ENCODE measurements at regions not wholly inside any gene's neighbourhood (a gene's known extent, or its start where the extent isn't known, plus 50 kb on each side); places are given as distances from the start of the nearest gene placed in this dataset.

DNA sequence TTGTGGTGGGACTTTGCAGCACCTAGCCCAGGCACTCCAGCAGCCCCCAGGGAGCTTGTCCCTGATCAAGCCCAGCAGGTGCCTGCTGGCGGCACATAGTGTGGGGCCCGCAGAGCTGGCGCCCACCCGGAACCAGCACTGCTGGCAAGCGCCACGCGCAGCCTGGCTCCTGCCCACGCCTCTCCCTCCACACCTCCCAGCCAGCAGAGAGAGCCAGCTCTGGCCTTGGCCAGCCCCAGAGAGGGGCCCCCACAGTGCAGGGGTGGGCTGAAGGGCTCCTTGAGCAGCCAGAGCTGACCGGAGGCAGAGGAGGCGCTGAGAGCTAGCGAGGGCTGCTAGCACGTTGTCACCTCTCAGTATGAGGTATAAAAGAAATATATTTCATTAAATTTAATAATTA is 716.5 kb upstream of the MAP3K7 start:
- Histone ChIP-seq H3K27me3 (replicated peaks in 1 of 2; ENCODE audit: control insufficient read depth in 2 of 2, insufficient read depth in 2 of 2, low read length in 1 of 2) (no peaks in the 10 kb centered on the region), H4K20me1 (ENCODE audit: control insufficient read depth, insufficient read depth) (no peaks in the 10 kb centered on the region), H3K79me2 (ENCODE audit: control insufficient read depth, insufficient read depth, low read length) (no peaks in the 10 kb centered on the region), H3K9me3 (replicated peaks; ENCODE audit: control insufficient read depth, insufficient read depth, low read length) (no peaks in the 10 kb centered on the region), H3K27ac (ENCODE audit: control insufficient read depth, insufficient read depth) (no peak overlapping the region), H3K36me3 (ENCODE audit: control insufficient read depth in 2 of 2, insufficient read depth in 2 of 2, low read length in 1 of 2) (no peaks in the 10 kb centered on the region), H3K4me1 (ENCODE audit: control insufficient read depth, insufficient read depth, low read length) (no peaks in the 10 kb centered on the region), H3K9ac (ENCODE audit: control insufficient read depth, insufficient read depth, low read length) (no peak overlapping the region), H3K4me3 (no peak overlapping the region), H3K4me2 (ENCODE audit: control insufficient read depth, insufficient read depth) (no peak overlapping the region), H2AFZ (ENCODE audit: control insufficient read depth, low read depth, low read length) (no peak overlapping the region)
- FAIRE-seq (no peak), ATAC-seq (no peak), DNase-seq (ENCODE audit: low read depth, low spot score) (no peak)
- 55% methylated on average over 10 of the region's 12 CpGs for WGBS (ENCODE audit: insufficient coverage, insufficient replicate concordance, low lambda C conversion rate, missing lambda C conversion rate)
- ChIA-PET CTCF (interaction anchor here (1.4 kb wide), 1 partner anchor 16 kb away, joined by 4 read pairs; no protein-coding TSS in a partner anchor), RAD21 (ENCODE audit: unreplicated experiment) (no interaction called here), SMC1A (ENCODE audit: uncharacterized antibody, unreplicated experiment) (no interaction called here), POLR2A (no interaction called here)
- in situ Hi-C loops (cut with MboI): no loop called here
- TF ChIP-seq ASH2L (IDR thresholded peaks at IDR 0.05; ENCODE audit: borderline replicate concordance, low read depth) (no peak), SUZ12 (IDR thresholded peaks at IDR 0.05; ENCODE audit: unreplicated experiment) (no peak), SIX5 (IDR thresholded peaks at IDR 0.05; ENCODE audit: low read depth, low read length, severe bottlenecking) (no peak), FOXM1 (IDR thresholded peaks at IDR 0.05; ENCODE audit: low read depth, low read length) (no peak), LARP7 (IDR thresholded peaks at IDR 0.05) (no peak), EED (IDR thresholded peaks at IDR 0.05; ENCODE audit: low read depth) (no peak), CBX3 (IDR thresholded peaks at IDR 0.05; ENCODE audit: borderline replicate concordance, low read depth) (no peak)
- TF ChIP-seq, protein P1, sequence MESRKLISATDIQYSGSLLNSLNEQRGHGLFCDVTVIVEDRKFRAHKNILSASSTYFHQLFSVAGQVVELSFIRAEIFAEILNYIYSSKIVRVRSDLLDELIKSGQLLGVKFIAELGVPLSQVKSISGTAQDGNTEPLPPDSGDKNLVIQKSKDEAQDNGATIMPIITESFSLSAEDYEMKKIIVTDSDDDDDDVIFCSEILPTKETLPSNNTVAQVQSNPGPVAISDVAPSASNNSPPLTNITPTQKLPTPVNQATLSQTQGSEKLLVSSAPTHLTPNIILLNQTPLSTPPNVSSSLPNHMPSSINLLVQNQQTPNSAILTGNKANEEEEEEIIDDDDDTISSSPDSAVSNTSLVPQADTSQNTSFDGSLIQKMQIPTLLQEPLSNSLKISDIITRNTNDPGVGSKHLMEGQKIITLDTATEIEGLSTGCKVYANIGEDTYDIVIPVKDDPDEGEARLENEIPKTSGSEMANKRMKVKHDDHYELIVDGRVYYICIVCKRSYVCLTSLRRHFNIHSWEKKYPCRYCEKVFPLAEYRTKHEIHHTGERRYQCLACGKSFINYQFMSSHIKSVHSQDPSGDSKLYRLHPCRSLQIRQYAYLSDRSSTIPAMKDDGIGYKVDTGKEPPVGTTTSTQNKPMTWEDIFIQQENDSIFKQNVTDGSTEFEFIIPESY (IDR thresholded peaks at IDR 0.05): no peak
- TF ChIP-seq, protein P2, sequence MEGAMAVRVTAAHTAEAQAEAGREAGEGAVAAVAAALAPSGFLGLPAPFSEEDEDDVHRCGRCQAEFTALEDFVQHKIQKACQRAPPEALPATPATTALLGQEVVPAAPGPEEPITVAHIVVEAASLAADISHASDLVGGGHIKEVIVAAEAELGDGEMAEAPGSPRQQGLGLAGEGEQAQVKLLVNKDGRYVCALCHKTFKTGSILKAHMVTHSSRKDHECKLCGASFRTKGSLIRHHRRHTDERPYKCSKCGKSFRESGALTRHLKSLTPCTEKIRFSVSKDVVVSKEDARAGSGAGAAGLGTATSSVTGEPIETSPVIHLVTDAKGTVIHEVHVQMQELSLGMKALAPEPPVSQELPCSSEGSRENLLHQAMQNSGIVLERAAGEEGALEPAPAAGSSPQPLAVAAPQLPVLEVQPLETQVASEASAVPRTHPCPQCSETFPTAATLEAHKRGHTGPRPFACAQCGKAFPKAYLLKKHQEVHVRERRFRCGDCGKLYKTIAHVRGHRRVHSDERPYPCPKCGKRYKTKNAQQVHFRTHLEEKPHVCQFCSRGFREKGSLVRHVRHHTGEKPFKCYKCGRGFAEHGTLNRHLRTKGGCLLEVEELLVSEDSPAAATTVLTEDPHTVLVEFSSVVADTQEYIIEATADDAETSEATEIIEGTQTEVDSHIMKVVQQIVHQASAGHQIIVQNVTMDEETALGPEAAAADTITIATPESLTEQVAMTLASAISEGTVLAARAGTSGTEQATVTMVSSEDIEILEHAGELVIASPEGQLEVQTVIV (IDR thresholded peaks at IDR 0.05; ENCODE audit: borderline replicate concordance, partially characterized antibody): no peak
- TF ChIP-seq, protein P3, sequence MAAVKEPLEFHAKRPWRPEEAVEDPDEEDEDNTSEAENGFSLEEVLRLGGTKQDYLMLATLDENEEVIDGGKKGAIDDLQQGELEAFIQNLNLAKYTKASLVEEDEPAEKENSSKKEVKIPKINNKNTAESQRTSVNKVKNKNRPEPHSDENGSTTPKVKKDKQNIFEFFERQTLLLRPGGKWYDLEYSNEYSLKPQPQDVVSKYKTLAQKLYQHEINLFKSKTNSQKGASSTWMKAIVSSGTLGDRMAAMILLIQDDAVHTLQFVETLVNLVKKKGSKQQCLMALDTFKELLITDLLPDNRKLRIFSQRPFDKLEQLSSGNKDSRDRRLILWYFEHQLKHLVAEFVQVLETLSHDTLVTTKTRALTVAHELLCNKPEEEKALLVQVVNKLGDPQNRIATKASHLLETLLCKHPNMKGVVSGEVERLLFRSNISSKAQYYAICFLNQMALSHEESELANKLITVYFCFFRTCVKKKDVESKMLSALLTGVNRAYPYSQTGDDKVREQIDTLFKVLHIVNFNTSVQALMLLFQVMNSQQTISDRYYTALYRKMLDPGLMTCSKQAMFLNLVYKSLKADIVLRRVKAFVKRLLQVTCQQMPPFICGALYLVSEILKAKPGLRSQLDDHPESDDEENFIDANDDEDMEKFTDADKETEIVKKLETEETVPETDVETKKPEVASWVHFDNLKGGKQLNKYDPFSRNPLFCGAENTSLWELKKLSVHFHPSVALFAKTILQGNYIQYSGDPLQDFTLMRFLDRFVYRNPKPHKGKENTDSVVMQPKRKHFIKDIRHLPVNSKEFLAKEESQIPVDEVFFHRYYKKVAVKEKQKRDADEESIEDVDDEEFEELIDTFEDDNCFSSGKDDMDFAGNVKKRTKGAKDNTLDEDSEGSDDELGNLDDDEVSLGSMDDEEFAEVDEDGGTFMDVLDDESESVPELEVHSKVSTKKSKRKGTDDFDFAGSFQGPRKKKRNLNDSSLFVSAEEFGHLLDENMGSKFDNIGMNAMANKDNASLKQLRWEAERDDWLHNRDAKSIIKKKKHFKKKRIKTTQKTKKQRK (IDR thresholded peaks at IDR 0.05; ENCODE audit: low read depth, low read length): no peak
- TF ChIP-seq, protein P4, sequence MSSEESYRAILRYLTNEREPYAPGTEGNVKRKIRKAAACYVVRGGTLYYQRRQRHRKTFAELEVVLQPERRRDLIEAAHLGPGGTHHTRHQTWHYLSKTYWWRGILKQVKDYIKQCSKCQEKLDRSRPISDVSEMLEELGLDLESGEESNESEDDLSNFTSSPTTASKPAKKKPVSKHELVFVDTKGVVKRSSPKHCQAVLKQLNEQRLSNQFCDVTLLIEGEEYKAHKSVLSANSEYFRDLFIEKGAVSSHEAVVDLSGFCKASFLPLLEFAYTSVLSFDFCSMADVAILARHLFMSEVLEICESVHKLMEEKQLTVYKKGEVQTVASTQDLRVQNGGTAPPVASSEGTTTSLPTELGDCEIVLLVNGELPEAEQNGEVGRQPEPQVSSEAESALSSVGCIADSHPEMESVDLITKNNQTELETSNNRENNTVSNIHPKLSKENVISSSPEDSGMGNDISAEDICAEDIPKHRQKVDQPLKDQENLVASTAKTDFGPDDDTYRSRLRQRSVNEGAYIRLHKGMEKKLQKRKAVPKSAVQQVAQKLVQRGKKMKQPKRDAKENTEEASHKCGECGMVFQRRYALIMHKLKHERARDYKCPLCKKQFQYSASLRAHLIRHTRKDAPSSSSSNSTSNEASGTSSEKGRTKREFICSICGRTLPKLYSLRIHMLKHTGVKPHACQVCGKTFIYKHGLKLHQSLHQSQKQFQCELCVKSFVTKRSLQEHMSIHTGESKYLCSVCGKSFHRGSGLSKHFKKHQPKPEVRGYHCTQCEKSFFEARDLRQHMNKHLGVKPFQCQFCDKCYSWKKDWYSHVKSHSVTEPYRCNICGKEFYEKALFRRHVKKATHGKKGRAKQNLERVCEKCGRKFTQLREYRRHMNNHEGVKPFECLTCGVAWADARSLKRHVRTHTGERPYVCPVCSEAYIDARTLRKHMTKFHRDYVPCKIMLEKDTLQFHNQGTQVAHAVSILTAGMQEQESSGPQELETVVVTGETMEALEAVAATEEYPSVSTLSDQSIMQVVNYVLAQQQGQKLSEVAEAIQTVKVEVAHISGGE (CRISPR knock-in tag; IDR thresholded peaks at IDR 0.05): no peak
- TF ChIP-seq, protein P5, sequence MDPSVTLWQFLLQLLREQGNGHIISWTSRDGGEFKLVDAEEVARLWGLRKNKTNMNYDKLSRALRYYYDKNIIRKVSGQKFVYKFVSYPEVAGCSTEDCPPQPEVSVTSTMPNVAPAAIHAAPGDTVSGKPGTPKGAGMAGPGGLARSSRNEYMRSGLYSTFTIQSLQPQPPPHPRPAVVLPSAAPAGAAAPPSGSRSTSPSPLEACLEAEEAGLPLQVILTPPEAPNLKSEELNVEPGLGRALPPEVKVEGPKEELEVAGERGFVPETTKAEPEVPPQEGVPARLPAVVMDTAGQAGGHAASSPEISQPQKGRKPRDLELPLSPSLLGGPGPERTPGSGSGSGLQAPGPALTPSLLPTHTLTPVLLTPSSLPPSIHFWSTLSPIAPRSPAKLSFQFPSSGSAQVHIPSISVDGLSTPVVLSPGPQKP (IDR thresholded peaks at IDR 0.05; ENCODE audit: low read depth, low read length): no peak
- intact Hi-C loops (cut with micrococcal nuclease; ENCODE audit: unreplicated experiment): no loop called here
- BruUV-seq (replicated peaks): no TSS peak

Data from GM12878 (cell line).